Endothelial cell of umbilical vein (primary cell): ENCODE measurements at regions not wholly inside any gene's neighbourhood (a gene's known extent, or its start where the extent isn't known, plus 50 kb on each side); places are given as distances from the start of the nearest gene placed in this dataset.

Experiments
- BruUV-seq: library from RNA; stranded (reverse); fragments of 400-500 nt; replicated peaks from 2 replicates; lab custom pipeline; 2021; lab: Mats Ljungman, UMichigan
- CTCF ChIA-PET: fragments of 300-600, 350-600 bp; sonication (Branson Sonifier 250); formaldehyde crosslinking; loops from one replicate; lab custom pipeline; 2021; ENCODE audit warnings: antibody characterized with exemption, inconsistent platforms; lab: Charles Lee
- POLR2A ChIA-PET: fragments of 300-600, 350-600 bp; sonication (Branson Sonifier 250); formaldehyde crosslinking; loops from one replicate; lab custom pipeline; 2021; ENCODE audit warnings: antibody characterized with exemption, inconsistent platforms; lab: Charles Lee
- DNase-seq: peaks from one replicate; pipeline ENCODE4 v3.0.0-alpha.2; 2011; ENCODE audit warnings: low read depth, low spot score
- FAIRE-seq: peaks from 2 replicates; lab custom pipeline; 2011; peaks lifted over from hg19 to GRCh38; lab: Jason Lieb, UNC
- H2AFZ ChIP-seq: 2 replicates; pipeline ENCODE4 v1.6.0; 2012; ENCODE audit warnings: low read depth, low read length, control low read depth, inconsistent platforms
- H3K27ac ChIP-seq: 2 replicates; pipeline ENCODE4 v1.5.1; 2011; ENCODE audit warnings: low read depth, mild to moderate bottlenecking, control low read depth, low read length, moderate library complexity; ENCODE audit not compliant: insufficient read depth
- H3K27me3 ChIP-seq, 2 experiments: 2 replicates each; pipeline versions ENCODE4 v1.6.0 to v1.6.1; 2011; ENCODE audit warnings: low read length in 2 of 2, mixed read lengths in 1 of 2; ENCODE audit not compliant: control insufficient read depth in 2 of 2, insufficient read depth in 2 of 2
- H3K36me3 ChIP-seq, 2 experiments: 2 replicates in 1 of 2; 3 replicates in 1 of 2; pipeline ENCODE4 v1.5.1; 2011; ENCODE audit warnings: low read length in 2 of 2, mild to moderate bottlenecking in 1 of 2, moderate library complexity in 1 of 2; ENCODE audit not compliant: control insufficient read depth in 2 of 2, insufficient read depth in 2 of 2; ENCODE audit errors: extremely low read depth in 1 of 2
- H3K4me1 ChIP-seq: 3 replicates; pipeline ENCODE4 v1.5.1; 2011; ENCODE audit warnings: mild to moderate bottlenecking, low read length; ENCODE audit not compliant: control insufficient read depth, insufficient read depth; ENCODE audit errors: extremely low read depth
- H3K4me2 ChIP-seq: 2 replicates; pipeline ENCODE4 v1.6.1; 2011; ENCODE audit warnings: low read length, control low read depth, mixed read lengths; ENCODE audit not compliant: insufficient read depth
- H3K4me3 ChIP-seq, 3 experiments: fragments of 200-600 bp in 1 of 3; sonication (generic), shearing (Covaris generic) in 1 of 3; replicated peaks in 1 of 3; 2 replicates each; pipeline ENCODE4 v1.5.1; 2011 to 2016; ENCODE audit warnings: control low read depth in 3 of 3, low read length in 3 of 3, mild to moderate bottlenecking in 2 of 3, inconsistent platforms in 1 of 3, low read depth in 1 of 3, moderate library complexity in 1 of 3; ENCODE audit not compliant: insufficient read depth in 1 of 3
- H3K79me2 ChIP-seq: 2 replicates; pipeline ENCODE4 v1.6.0; 2012; ENCODE audit warnings: low read length, inconsistent platforms; ENCODE audit not compliant: control insufficient read depth, insufficient read depth
- H3K9ac ChIP-seq: replicated peaks from 2 replicates; pipeline ENCODE3; 2011; ENCODE audit warnings: low read length, control low read depth; ENCODE audit not compliant: insufficient read depth; ENCODE audit errors: extremely low read depth
- H3K9me1 ChIP-seq: replicated peaks from 3 replicates; pipeline ENCODE4 v1.6.0; 2011; ENCODE audit warnings: mild to moderate bottlenecking, low read length; ENCODE audit not compliant: control insufficient read depth, insufficient read depth; ENCODE audit errors: extremely low read depth
- H3K9me3 ChIP-seq: replicated peaks from 2 replicates; pipeline ENCODE4 v1.5.1; 2012; ENCODE audit warnings: low read length, inconsistent platforms; ENCODE audit not compliant: control insufficient read depth, insufficient read depth
- H4K20me1 ChIP-seq: replicated peaks from 2 replicates; pipeline ENCODE3; 2011; ENCODE audit warnings: mild to moderate bottlenecking, low read length; ENCODE audit not compliant: control insufficient read depth, insufficient read depth; ENCODE audit errors: extremely low read depth
- EZH2 ChIP-seq: IDR thresholded peaks from 2 replicates; pipeline ENCODE4 v1.6.1; 2012; ENCODE audit warnings: borderline replicate concordance, low read depth, mild to moderate bottlenecking, moderate library complexity, low read length, inconsistent platforms; ENCODE audit not compliant: severe bottlenecking
- FOS ChIP-seq: IDR thresholded peaks from 2 replicates; pipeline ENCODE4 v1.6.1; 2011; ENCODE audit warnings: mild to moderate bottlenecking, low read length, moderate library complexity, borderline replicate concordance; ENCODE audit not compliant: insufficient read depth
- GATA2 ChIP-seq: IDR thresholded peaks from 2 replicates; pipeline ENCODE4 v1.7.0; 2011; ENCODE audit warnings: low read depth, mild to moderate bottlenecking, moderate library complexity, mixed read lengths, low read length; ENCODE audit not compliant: insufficient read length, insufficient read depth
- JUN ChIP-seq: IDR thresholded peaks from 2 replicates; pipeline ENCODE4 v1.6.1; 2011; ENCODE audit warnings: borderline replicate concordance, low read depth; ENCODE audit not compliant: insufficient read length, insufficient read depth
- MYC ChIP-seq: IDR thresholded peaks from one replicate; pipeline ENCODE4 v1.6.1; 2011; ENCODE audit warnings: mild to moderate bottlenecking, low read depth, low read length
- POLR2A ChIP-seq: IDR thresholded peaks from 2 replicates; pipeline ENCODE4 v1.6.1; 2012; ENCODE audit warnings: low read depth, mild to moderate bottlenecking, control low read depth, low read length
- POLR2AphosphoS5 ChIP-seq: IDR thresholded peaks from 2 replicates; pipeline ENCODE4 v1.6.1; 2012; ENCODE audit warnings: low read depth, mild to moderate bottlenecking, control low read depth, low read length, moderate library complexity; ENCODE audit not compliant: insufficient read depth
- dilution Hi-C: fragments of 300-500 bp; cut with MboI; formaldehyde crosslinking; loops from one replicate; pipeline ENCODE4 v1.15.0; 2019; ENCODE audit warnings: low sequenced_read_pairs; ENCODE audit not compliant: extremely low pct_ligation_motif_present
- intact Hi-C: fragments of 100-400 bp; cut with micrococcal nuclease; formaldehyde crosslinking; loops from one replicate; pipeline ENCODE4 v1.10.0; 2022
- TF ChIP-seq, protein P1 (sequence below): IDR thresholded peaks from 2 replicates; pipeline ENCODE4 v1.6.1; 2011; ENCODE audit not compliant: insufficient read depth, insufficient read length
- TF ChIP-seq, protein P2 (sequence below), 2 donors: IDR thresholded peaks; 1 replicate in 1 of 2; 2 replicates in 1 of 2; pipeline ENCODE4 v1.5.1; 2011; ENCODE audit warnings: low read length in 2 of 2, mild to moderate bottlenecking in 2 of 2, moderate library complexity in 2 of 2, control low read depth in 1 of 2, inconsistent platforms in 1 of 2, low read depth in 1 of 2; ENCODE audit not compliant: insufficient read depth in 1 of 2; ENCODE audit errors: extremely low read depth in 1 of 2

DNA sequence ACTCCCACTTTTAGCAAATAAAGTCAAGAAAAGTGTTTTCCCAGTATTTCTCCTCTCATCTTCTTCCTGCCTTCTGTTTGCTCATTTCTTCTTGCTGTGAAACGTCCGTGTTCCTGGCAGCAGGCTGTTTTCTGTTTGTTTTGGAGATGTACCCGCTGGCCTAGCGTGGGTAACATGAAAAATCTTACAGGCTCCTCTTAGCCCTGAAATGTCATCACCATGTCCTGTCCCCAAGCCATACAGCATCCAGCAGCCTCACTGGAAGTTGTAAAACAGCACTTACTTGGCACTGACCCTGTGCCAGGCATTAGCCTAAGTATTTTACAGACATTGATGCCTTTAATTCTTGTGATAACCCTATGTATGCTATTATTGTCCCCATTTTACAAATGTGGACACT lies 371.1 kb downstream of the FOXA2 start:
- H3K4me3 ChIP-seq: no peak overlapping the region
- H3K9ac ChIP-seq: no peak overlapping the region
- H3K27me3 ChIP-seq: no peaks in the 10 kb centered on the region
- no peak for DNase-seq
- no peaks in the 10 kb centered on the region for H4K20me1 ChIP-seq
- ChIA-PET CTCF (no interaction called here), POLR2A (no interaction called here)
- no peak overlapping the region for H3K27ac ChIP-seq
- H3K9me3 ChIP-seq: peaks cover 2% of the 10 kb centered on the region
- no TSS peak for BruUV-seq
- H3K9me1 ChIP-seq: no peaks in the 10 kb centered on the region
- H3K4me2 ChIP-seq: no peak overlapping the region
- no peak for FAIRE-seq
- no peaks in the 10 kb centered on the region for H3K79me2 ChIP-seq
- dilution Hi-C loops: no loop called here
- no peaks in the 10 kb centered on the region for H3K36me3 ChIP-seq
- no peak overlapping the region for H2AFZ ChIP-seq
- TF ChIP-seq POLR2A: no peak
- TF ChIP-seq POLR2AphosphoS5: no peak
- intact Hi-C loops: no loop called here
- no peaks in the 10 kb centered on the region for H3K4me1 ChIP-seq

DNA sequence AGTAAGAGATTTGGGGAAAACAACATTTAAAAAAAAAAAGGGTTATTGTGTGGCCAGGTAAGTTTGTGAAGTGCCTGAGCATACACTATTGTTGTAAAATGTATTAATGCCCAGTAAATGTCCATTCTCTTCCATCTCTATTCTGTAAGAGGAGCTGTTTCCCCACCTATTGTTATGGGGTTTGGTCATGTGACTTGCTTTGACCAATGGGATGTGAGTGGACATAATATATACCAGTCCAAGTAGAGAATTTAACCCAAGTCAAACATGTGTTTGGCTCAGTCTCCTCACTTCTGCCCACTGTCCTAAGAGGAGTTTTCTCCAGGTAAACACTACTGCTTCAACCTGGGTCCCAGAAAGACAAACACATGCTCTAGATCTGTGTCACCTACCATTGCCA lies 377.1 kb downstream of the FOXA2 start:
- no peak for DNase-seq

More for the DNA sequence above, 377.1 kb downstream of the FOXA2 start:
- intact Hi-C loops: no loop called here
- TF ChIP-seq GATA2 (no peak), MYC (no peak), POLR2AphosphoS5 (no peak), FOS (no peak), EZH2 (no peak), JUN (no peak)
- TF ChIP-seq, protein P1, sequence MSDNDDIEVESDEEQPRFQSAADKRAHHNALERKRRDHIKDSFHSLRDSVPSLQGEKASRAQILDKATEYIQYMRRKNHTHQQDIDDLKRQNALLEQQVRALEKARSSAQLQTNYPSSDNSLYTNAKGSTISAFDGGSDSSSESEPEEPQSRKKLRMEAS: no peak
- TF ChIP-seq, protein P2, sequence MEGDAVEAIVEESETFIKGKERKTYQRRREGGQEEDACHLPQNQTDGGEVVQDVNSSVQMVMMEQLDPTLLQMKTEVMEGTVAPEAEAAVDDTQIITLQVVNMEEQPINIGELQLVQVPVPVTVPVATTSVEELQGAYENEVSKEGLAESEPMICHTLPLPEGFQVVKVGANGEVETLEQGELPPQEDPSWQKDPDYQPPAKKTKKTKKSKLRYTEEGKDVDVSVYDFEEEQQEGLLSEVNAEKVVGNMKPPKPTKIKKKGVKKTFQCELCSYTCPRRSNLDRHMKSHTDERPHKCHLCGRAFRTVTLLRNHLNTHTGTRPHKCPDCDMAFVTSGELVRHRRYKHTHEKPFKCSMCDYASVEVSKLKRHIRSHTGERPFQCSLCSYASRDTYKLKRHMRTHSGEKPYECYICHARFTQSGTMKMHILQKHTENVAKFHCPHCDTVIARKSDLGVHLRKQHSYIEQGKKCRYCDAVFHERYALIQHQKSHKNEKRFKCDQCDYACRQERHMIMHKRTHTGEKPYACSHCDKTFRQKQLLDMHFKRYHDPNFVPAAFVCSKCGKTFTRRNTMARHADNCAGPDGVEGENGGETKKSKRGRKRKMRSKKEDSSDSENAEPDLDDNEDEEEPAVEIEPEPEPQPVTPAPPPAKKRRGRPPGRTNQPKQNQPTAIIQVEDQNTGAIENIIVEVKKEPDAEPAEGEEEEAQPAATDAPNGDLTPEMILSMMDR (IDR thresholded peaks at IDR 0.05; ENCODE audit: extremely low read depth in 1 of 2, insufficient read depth in 1 of 2, low read depth in 1 of 2, low read length in 2 of 2): no peak
- dilution Hi-C loops: no loop called here
- no peak overlapping the region for H3K9ac ChIP-seq
- CTCF ChIA-PET: no interaction called here
- H4K20me1 ChIP-seq: no peaks in the 10 kb centered on the region
- no peak for FAIRE-seq
- H3K4me1 ChIP-seq: no peaks in the 10 kb centered on the region
- no peaks in the 10 kb centered on the region for H3K9me1 ChIP-seq
- no TSS peak for BruUV-seq
- no peak overlapping the region for H3K4me2 ChIP-seq
- peaks cover 1% of the 10 kb centered on the region for H3K9me3 ChIP-seq
- H3K79me2 ChIP-seq: no peaks in the 10 kb centered on the region
- H3K36me3 ChIP-seq: no peaks in the 10 kb centered on the region
- no peak overlapping the region for H3K4me3 ChIP-seq
- POLR2A ChIA-PET: no interaction called here
- no peaks in the 10 kb centered on the region for H3K27me3 ChIP-seq
- H3K27ac ChIP-seq: no peak overlapping the region
- no peak overlapping the region for H2AFZ ChIP-seq
